HG02938 (cell line): ENCODE measurements at regions not wholly inside any gene's neighbourhood (a gene's known extent, or its start where the extent isn't known, plus 50 kb on each side); places are given as distances from the start of the nearest gene placed in this dataset.
A peak's percentile ranks its signal among the peaks of the same experiment; 100 is the strongest.
"Not testable (repeated sequence)": the region's sequence is repeated elsewhere in the genome, so short reads cannot be mapped to it uniquely, and the experiment has no call there.

Experiments used
- ATAC-seq: cut with Tn5 transposase; IDR thresholded peaks from one replicate; pipeline ENCODE4 v1.9.1; 2021; ENCODE audit warnings: mild to moderate bottlenecking, moderate library complexity; ENCODE audit not compliant: unreplicated experiment

- no peak for ATAC-seq
Observed at GRCh38 chr1:239960366-239960765, 131.3 kb upstream of the FMN2 start.

- ATAC-seq, result no peak
Observed at GRCh38 chr1:239963856-239964255, 127.8 kb upstream of the FMN2 start.

- peak; percentile 85 for ATAC-seq
Observed at GRCh38 chr1:239976130-239976968, 115.3 kb upstream of the FMN2 start.

DNA sequence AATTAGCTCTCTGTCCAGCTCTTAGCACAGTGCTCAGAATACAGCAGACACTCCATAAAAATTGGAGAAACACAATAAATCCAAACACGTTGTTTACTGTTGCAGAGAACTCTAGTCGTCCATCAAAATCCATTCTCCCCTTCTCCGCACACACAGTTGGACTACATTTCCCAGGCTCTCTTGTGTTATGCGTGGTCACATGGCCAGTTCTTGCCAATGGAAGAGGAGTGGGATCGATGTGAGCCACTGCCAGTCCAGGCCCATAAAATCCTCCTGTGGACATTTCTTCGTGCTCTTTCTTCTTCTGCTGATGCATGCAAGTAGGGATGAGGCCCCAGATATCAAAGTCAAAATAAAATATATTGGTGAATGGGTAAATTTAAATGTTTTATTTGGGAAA is 114.3 kb upstream of the FMN2 start:
- ATAC-seq, result no peak

- ATAC-seq, result no peak
Observed at GRCh38 chr1:239979456-239979855, 112.2 kb upstream of the FMN2 start.

DNA sequence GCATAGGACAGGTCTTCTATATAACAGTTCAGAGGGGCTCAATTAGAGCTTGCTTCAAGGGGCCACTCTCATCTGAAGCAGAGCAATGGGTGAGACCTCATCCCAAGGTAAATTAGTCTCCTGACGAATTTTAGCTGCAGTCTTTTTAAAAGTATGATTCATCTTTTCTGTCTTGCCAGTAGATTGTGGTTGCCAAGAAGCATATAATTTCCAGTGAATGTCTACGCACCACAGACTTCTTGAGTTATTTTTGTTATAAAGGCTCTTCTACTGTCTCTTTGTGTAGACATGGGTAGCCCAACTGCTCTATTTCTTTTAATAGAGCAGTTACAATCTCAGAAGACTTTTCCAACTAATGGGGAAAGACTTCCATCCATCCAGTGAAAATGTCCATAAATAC is 108.9 kb upstream of the FMN2 start:
- ATAC-seq, result no peak

- no peak for ATAC-seq
Observed at GRCh38 chr1:239985044-239985443, 106.6 kb upstream of the FMN2 start.

DNA sequence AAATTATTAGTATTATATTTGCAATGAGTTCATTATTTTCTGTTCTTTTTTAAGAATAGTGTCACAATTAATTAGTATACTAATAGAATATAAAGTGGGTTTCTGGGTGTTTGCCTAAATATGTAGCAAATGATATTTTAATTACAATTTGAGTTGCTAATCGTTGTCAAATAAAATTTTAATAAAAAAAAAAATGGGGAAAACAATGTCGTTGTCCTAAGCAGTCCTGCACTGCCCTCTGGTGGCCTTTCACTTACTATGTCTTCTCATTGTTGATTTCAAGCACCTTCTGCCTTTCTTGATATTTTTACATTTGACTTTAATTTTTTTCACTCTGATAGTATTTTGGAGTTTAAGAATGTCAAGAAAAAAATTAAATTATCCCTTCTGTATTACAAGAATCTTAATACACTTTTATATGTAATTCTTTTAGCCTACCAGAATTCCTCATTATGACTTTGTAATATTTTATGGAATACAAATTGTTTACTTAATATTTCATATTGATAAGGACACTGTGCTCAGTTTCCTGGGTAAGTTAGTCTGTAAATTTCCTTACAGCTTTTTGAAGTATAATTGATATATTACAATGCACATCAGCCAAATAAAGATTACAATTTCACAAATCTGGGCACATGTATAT is 104.5 kb upstream of the FMN2 start:
- no peak for ATAC-seq

GRCh38 chr1:239989990-239990389 is 101.7 kb upstream of the FMN2 start:
- ATAC-seq, result no peak

DNA sequence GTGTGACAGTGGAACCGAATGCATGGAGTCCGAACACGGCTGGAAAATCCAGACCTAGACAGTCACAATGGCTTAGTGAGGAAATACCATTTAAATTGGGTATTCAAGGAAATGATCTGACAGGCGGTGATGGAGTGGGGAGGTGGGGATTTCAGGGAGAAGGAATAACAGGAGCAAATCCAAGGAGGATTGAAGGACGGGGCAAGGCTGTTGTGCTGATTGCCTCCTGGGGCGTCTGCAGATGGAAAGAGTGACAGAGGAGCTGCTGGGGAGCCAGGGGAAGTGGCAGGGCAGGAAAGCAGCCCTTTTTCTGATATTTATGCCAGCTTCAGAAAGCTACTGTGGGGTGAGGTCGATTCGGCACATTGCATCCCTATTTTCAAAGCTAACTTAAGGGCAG is 99.1 kb upstream of the FMN2 start:
- not testable (repeated sequence) for ATAC-seq

DNA sequence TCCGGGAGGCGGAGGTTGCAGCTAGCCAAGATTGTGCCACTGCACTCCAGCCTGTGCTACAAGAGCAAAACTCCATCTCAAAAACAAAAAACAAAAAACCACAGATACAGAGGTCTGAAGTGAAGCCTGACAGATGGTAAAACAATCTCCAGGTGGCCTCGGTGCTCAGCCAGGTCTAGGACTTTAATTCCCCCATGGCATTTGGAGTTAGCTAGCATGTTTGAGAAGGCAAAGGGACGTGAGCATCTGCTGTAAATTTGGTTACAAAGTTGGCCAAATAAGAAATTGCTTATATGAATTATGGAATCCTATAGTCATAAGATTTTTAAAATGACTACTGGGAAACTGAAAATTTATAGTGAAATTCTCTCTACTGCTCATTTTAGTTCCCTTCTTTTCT is 98.3 kb upstream of the FMN2 start:
- ATAC-seq, result no peak

- ATAC-seq, result no peak
Observed at GRCh38 chr1:239995281-239995680, 96.4 kb upstream of the FMN2 start.

GRCh38 chr1:239997160-239997514 is 94.5 kb upstream of the FMN2 start:
- ATAC-seq, result no peak

DNA sequence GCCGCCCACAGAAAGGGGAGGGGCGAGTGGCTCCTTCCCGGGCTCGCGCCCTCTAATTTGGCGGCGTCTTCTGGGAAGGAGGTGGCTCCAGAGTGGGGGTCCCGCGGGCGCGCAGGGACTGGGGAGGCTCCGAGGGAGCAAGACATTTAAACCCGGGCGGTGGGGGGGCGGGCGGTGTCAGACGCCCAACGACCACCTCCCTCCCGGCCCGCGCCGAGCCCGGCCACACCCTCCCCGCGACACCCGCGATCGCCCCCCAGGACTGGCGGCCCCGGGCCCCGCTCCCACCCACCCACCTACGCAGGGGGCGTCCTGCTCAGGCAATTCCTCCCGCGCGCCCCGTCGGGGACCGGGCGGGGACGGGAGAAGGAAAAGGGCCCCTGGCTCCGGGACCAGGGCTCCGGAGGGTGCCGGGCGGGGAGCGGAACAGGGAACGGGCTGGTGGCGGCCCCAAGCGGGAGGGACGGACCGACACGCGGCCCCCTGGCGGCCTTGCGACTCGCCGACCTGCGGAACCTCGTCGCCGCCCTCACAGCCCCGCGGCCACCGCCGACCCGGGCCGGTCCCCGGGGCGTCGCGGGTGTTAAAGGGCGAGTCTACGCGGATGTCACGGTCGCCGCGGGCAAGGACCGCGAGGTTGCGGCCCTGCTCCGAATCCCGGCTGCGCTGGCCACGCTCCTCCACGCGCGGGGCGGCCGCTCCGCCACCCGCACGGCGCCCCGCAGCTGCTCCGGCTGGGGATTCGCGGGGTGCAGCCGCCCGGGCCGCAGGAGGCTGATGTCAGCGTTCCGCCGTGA is 94.0 kb upstream of the FMN2 start:
- no peak for ATAC-seq

- no peak for ATAC-seq
Observed at GRCh38 chr1:239998312-239998649, 93.4 kb upstream of the FMN2 start.

DNA sequence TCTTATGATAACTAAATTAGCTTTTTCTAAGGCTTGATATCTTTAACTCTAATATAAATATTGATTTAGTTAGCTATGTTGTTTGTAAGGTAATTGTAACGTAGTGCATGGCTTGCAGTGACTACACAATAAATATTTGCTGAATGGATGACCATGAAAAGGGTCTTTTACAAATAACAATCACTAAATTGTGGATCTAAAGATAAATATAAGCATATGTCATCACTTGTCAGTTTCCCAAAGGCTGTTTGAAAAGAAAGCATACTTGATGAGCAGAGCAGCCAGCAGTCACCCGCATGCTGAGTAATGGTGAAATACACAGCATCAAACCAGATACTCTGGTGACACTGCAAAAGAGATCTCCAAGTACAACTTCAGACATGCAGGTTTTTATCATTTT is 92.5 kb upstream of the FMN2 start:
- no peak for ATAC-seq

- ATAC-seq, result no peak
Observed at GRCh38 chr1:240000634-240001033, 91.0 kb upstream of the FMN2 start.

- ATAC-seq, result no peak
Observed at GRCh38 chr1:240001177-240001740, 90.4 kb upstream of the FMN2 start.

- ATAC-seq, result no peak
Observed at GRCh38 chr1:240004086-240004749, 87.5 kb upstream of the FMN2 start.

DNA sequence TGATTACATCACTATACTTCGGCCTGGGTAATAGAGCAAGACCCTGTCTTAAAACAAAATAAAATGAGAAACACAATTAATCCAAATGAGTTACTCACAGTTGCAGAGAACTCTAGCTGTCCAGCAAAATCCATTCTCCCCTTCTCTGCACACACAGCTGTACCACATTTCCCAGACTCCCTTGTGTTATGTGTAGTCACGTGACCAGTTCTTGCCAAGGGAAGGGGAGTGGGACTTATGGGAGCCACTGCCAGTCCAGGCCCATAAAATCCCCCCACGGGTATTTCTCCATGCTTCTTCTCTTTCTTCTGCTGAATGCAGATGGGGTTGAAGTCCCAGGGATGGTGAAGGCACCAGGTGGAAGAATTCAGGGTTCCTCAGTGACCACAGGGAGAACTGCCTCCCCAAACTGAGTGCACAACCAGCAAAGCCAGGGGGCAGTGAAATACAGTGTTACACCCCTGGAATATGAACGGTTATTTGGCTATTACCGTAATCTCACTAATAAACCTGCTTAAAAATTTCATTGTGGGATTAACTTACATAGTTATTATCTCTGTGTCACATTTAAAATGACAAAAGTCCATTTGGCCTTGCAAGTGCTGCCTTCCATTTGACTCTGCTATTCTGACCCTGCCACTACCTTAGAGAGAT is 85.6 kb upstream of the FMN2 start:
- ATAC-seq, result no peak

- no peak for ATAC-seq
Observed at GRCh38 chr1:240008298-240008697, 83.4 kb upstream of the FMN2 start.
